Lung microvascular endothelial cell (primary cell): ENCODE measurements at regions not wholly inside any gene's neighbourhood (a gene's known extent, or its start where the extent isn't known, plus 50 kb on each side); places are given as distances from the start of the nearest gene placed in this dataset.

Source experiments
- DNase-seq, 2 donors: peaks; one replicate each; pipeline versions ENCODE4 v3.0.0 to v3.0.0-alpha.2; 2010; ENCODE audit warnings: low read depth in 2 of 2

- no peak for DNase-seq
Observed at GRCh38 chr6:79776076-79776475, 144.9 kb downstream of the SH3BGRL2 start.

- DNase-seq: no peak
Observed at GRCh38 chr6:79775222-79775621, 144.1 kb downstream of the SH3BGRL2 start.

GRCh38 chr6:79764747-79765146 lies 133.6 kb downstream of the SH3BGRL2 start:
- DNase-seq: no peak

DNA sequence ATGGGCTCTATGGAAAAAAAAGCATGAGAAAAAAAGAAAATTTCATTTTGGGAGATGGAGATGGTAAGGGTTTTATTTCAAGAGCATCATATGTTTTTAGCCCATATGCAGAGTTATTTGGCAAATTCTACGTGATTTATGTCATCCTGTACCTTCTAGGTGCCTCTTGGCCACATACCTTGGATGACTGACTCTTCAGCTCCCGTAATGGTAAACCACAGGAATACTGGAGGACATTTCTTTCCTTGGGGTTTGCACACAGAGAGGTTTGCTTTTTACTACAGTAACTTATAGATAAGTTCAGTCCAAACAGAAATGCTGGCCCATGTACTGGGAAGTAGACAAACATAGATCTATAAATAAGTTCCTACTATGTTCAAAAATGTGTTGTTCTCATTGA lies 132.2 kb downstream of the SH3BGRL2 start:
- no peak for DNase-seq

DNA sequence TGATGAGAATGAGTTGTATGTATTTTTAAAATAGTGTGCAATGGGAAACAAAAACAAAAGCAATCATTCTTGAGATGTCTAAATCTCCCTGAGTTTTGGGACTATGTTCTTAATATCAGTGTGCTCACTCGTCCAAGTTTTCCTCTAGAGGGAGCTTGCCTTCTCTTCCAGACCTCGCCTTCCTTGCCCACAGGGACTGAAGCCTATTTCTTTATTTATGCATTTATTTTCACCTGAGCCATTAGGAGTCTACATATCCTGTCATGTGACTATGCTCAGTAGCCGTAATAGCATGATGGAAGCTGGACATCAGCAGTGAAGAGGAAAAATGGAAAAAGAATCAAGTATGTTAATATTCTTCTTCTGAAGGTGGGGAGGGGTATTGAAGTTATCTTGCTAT lies 131.2 kb downstream of the SH3BGRL2 start:
- peak in 1 of 2 donors; percentile 13 for DNase-seq

- DNase-seq: peak in 1 of 2 donors; percentile 3
Observed at GRCh38 chr6:79756496-79756895, 125.4 kb downstream of the SH3BGRL2 start.

GRCh38 chr6:79755967-79756366 lies 124.8 kb downstream of the SH3BGRL2 start:
- DNase-seq: peak; percentile 21 to 54
